IMR-90 (cell line): ENCODE measurements at regions not wholly inside any gene's neighbourhood (a gene's known extent, or its start where the extent isn't known, plus 50 kb on each side); places are given as distances from the start of the nearest gene placed in this dataset.

Experiments
- ATAC-seq: fragments of 200-7000 bp; cut with Tn5 transposase; 2 replicates; pipeline ENCODE4 v1.9.1; 2020; ENCODE audit warnings: low read depth, mild to moderate bottlenecking, moderate library complexity
- BruUV-seq: library from RNA; stranded (reverse); fragments of 400-500 nt; replicated peaks from 2 replicates; lab custom pipeline; 2021; lab: Mats Ljungman, UMichigan
- CTCF ChIA-PET: fragments of 300-600 bp; formaldehyde crosslinking; extraction: SDS; loops from one replicate; lab custom pipeline; 2021; ENCODE audit warnings: antibody characterized with exemption; lab: Yijun Ruan, JAX
- POLR2A ChIA-PET: fragments of 300-600 bp; sonication (Branson Sonifier 250); formaldehyde crosslinking; loops from one replicate; lab custom pipeline; 2022; ENCODE audit warnings: antibody characterized with exemption; ENCODE audit not compliant: unreplicated experiment; lab: Charles Lee
- DNase-seq: peaks from one replicate; pipeline ENCODE4 v3.0.0; 2013
- H2AFZ ChIP-seq: replicated peaks from 2 replicates; pipeline ENCODE3; 2013; ENCODE audit warnings: low read length, mild to moderate bottlenecking; ENCODE audit not compliant: poor library complexity
- H2AK5ac ChIP-seq: 2 replicates; pipeline ENCODE4 v1.6.1; 2013; ENCODE audit warnings: low read depth, low read length, inconsistent platforms
- H2AK9ac ChIP-seq: replicated peaks from 2 replicates; pipeline ENCODE3; 2013; ENCODE audit warnings: mild to moderate bottlenecking, low read depth, low read length, moderate library complexity; ENCODE audit not compliant: poor library complexity
- H2BK120ac ChIP-seq: 2 replicates; pipeline ENCODE4 v1.6.1; 2013; ENCODE audit warnings: low read depth, low read length, inconsistent platforms
- H2BK15ac ChIP-seq: 3 replicates; pipeline ENCODE4 v1.6.1; 2013; ENCODE audit warnings: low read depth, low read length, inconsistent platforms
- H2BK20ac ChIP-seq: 2 replicates; pipeline ENCODE4 v1.6.1; 2013; ENCODE audit warnings: low read depth, mild to moderate bottlenecking, inconsistent platforms, low read length, moderate library complexity
- H2BK5ac ChIP-seq: 2 replicates; pipeline ENCODE4 v1.6.1; 2013; ENCODE audit warnings: mild to moderate bottlenecking, low read depth, low read length, inconsistent platforms; ENCODE audit not compliant: poor library complexity, severe bottlenecking
- H3K14ac ChIP-seq: replicated peaks from 2 replicates; pipeline ENCODE4 v1.6.1; 2013; ENCODE audit warnings: low read depth, low read length, inconsistent platforms
- H3K18ac ChIP-seq: 2 replicates; pipeline ENCODE4 v1.6.1; 2013; ENCODE audit warnings: low read depth, low read length, control low read depth
- H3K23ac ChIP-seq: 2 replicates; pipeline ENCODE4 v1.6.1; 2013; ENCODE audit warnings: low read depth, low read length, inconsistent platforms
- H3K27ac ChIP-seq: 2 replicates; pipeline ENCODE4 v1.5.1; 2013; ENCODE audit warnings: mild to moderate bottlenecking, control low read depth, low read length; ENCODE audit not compliant: insufficient read depth
- H3K27me3 ChIP-seq: 2 replicates; pipeline ENCODE4 v1.6.1; 2013; ENCODE audit warnings: low read length; ENCODE audit not compliant: control insufficient read depth, insufficient read depth
- H3K36me3 ChIP-seq: 2 replicates; pipeline ENCODE4 v1.6.1; 2013; ENCODE audit warnings: low read length, mixed read lengths; ENCODE audit not compliant: control insufficient read depth, insufficient read depth
- H3K4ac ChIP-seq: 2 replicates; pipeline ENCODE4 v1.6.1; 2013; ENCODE audit warnings: low read depth, low read length, inconsistent platforms
- H3K4me1 ChIP-seq: 2 replicates; pipeline ENCODE4 v1.6.1; 2013; ENCODE audit warnings: low read length, mixed read lengths; ENCODE audit not compliant: control insufficient read depth, insufficient read depth
- H3K4me2 ChIP-seq: 2 replicates; pipeline ENCODE4 v1.6.1; 2013; ENCODE audit warnings: low read depth, mild to moderate bottlenecking, control low read depth, low read length, moderate library complexity
- H3K4me3 ChIP-seq: 2 replicates; pipeline ENCODE4 v1.5.1; 2013; ENCODE audit warnings: low read depth, mild to moderate bottlenecking, control low read depth, low read length, moderate library complexity; ENCODE audit not compliant: insufficient read depth
- H3K56ac ChIP-seq: 2 replicates; pipeline ENCODE4 v1.6.1; 2013; ENCODE audit warnings: low read length, inconsistent platforms; ENCODE audit not compliant: insufficient read depth; ENCODE audit errors: extremely low read depth
- H3K79me1 ChIP-seq, 2 experiments: 2 replicates each; pipeline ENCODE4 v1.6.1; 2013; ENCODE audit warnings: low read length in 2 of 2, inconsistent platforms in 1 of 2, low read depth in 1 of 2
- H3K9ac ChIP-seq: 2 replicates; pipeline ENCODE4 v1.6.1; 2013; ENCODE audit warnings: low read depth, low read length, control low read depth
- H3K9me1 ChIP-seq: 2 replicates; pipeline ENCODE4 v1.6.1; 2013; ENCODE audit warnings: low read length, inconsistent platforms; ENCODE audit not compliant: insufficient read depth
- H3K9me3 ChIP-seq: 2 replicates; pipeline ENCODE4 v1.6.1; 2013; ENCODE audit warnings: low read length; ENCODE audit not compliant: control insufficient read depth, insufficient read depth
- H4K20me1 ChIP-seq: 2 replicates; pipeline ENCODE4 v1.6.1; 2013; ENCODE audit warnings: low read length, inconsistent platforms; ENCODE audit not compliant: insufficient read depth
- H4K5ac ChIP-seq: 2 replicates; pipeline ENCODE4 v1.6.1; 2013; ENCODE audit warnings: mild to moderate bottlenecking, low read depth, low read length, control low read depth
- H4K8ac ChIP-seq, 2 experiments: 2 replicates each; pipeline ENCODE4 v1.6.1; 2013; ENCODE audit warnings: low read depth in 2 of 2, low read length in 2 of 2, control low read depth in 1 of 2, inconsistent platforms in 1 of 2
- H4K91ac ChIP-seq: 2 replicates; pipeline ENCODE4 v1.6.1; 2013; ENCODE audit warnings: low read depth, low read length, inconsistent platforms; ENCODE audit not compliant: insufficient read depth
- ELK1 ChIP-seq: fragments of 150-350 bp; IDR thresholded peaks from 2 replicates; pipeline ENCODE4 v1.6.1; 2016; ENCODE audit warnings: low read depth, mild to moderate bottlenecking, low read length, moderate library complexity, borderline replicate concordance
- FOS ChIP-seq: fragments of 150-350 bp; IDR thresholded peaks from 2 replicates; pipeline ENCODE4 v1.6.1; 2016; ENCODE audit warnings: low read depth, low read length
- MAFK ChIP-seq: IDR thresholded peaks from 2 replicates; pipeline ENCODE4 v1.6.1; 2012; ENCODE audit warnings: low read depth, low read length, improper control_type of control experiment
- NFE2L2 ChIP-seq: fragments of 150-350 bp; IDR thresholded peaks from 2 replicates; pipeline ENCODE4 v1.6.1; 2016; ENCODE audit warnings: low read depth, mild to moderate bottlenecking, low read length
- SMC3 ChIP-seq: fragments of 150-350 bp; IDR thresholded peaks from 2 replicates; pipeline ENCODE4 v1.6.1; 2016; ENCODE audit warnings: low read depth, mild to moderate bottlenecking, antibody characterized with exemption, low read length, moderate library complexity
- WGBS, 2 experiments: methylation state at CpG; one replicate each; pipeline versions ENCODE4 v1.1.5 to v1.1.7; 2013; ENCODE audit warnings: missing lambda C conversion rate in 2 of 2; ENCODE audit not compliant: insufficient read length in 1 of 2; ENCODE audit errors: extremely low coverage in 2 of 2; 5-methylcytosine and 5-hydroxymethylcytosine counted together
- dilution Hi-C: fragments of 300-500 bp; cut with HindIII; formaldehyde crosslinking; loops from one replicate; pipeline ENCODE4 v1.14.3; 2018; ENCODE audit warnings: low sequenced_read_pairs; ENCODE audit not compliant: unreplicated experiment
- in situ Hi-C: fragments of 300-500 bp; cut with MboI; formaldehyde crosslinking; loops from 3 replicates; pipeline ENCODE4 v1.14.3; 2019; ENCODE audit warnings: low sequenced_read_pairs, inconsistent platforms, mixed read lengths
- intact Hi-C: fragments of 100-400 bp; cut with micrococcal nuclease; formaldehyde crosslinking; loops from 2 replicates; pipeline ENCODE4 v1.10.0; 2022

GRCh38 chr17:79180358-79181005 is 105.9 kb downstream of the ENGASE start:
- Histone ChIP-seq H3K79me1 (no peaks in the 10 kb centered on the region), H3K4me1 (no peaks in the 10 kb centered on the region), H2BK5ac (no peak overlapping the region), H3K56ac (no peak overlapping the region), H2BK120ac (no peak overlapping the region), H4K91ac (no peak overlapping the region), H3K36me3 (no peaks in the 10 kb centered on the region), H3K4me3 (no peak overlapping the region), H3K23ac (no peak overlapping the region), H3K9ac (no peak overlapping the region), H2BK20ac (no peak overlapping the region), H4K8ac (no peak overlapping the region), H3K9me3 (no peaks in the 10 kb centered on the region), H3K27ac (no peak overlapping the region), H3K27me3 (peaks cover 50% of the 10 kb centered on the region), H2AK9ac (no peak overlapping the region), H3K9me1 (no peaks in the 10 kb centered on the region), H3K4me2 (no peak overlapping the region), H2BK15ac (no peak overlapping the region), H3K4ac (no peak overlapping the region), H4K20me1 (no peaks in the 10 kb centered on the region), H4K5ac (no peak overlapping the region), H2AFZ (no peak overlapping the region), H2AK5ac (no peak overlapping the region), H3K18ac (no peak overlapping the region), H3K14ac (no peak overlapping the region)
- in situ Hi-C loops (no loop called here), intact Hi-C loops (no loop called here), dilution Hi-C loops (no loop called here)
- ChIA-PET POLR2A (no interaction called here), CTCF (no interaction called here)
- TF ChIP-seq NFE2L2: no peak
- TF ChIP-seq ELK1: no peak
- TF ChIP-seq MAFK: no peak
- TF ChIP-seq FOS: no peak
- no peak for TF ChIP-seq SMC3
- no peak for ATAC-seq
- no peak for DNase-seq
- BruUV-seq: no TSS peak
- 62% methylated on average over 9 of the region's 20 CpGs; no CpG with 5 or more reads in 1 of the 2 experiments for WGBS, 2 experiments
